ENCODE measurements at regions not wholly inside any gene's neighbourhood (a gene's known extent, or its start where the extent isn't known, plus 50 kb on each side); places are given as distances from the start of the nearest gene placed in this dataset.

- peak; percentile 3 for DNase-seq
Measured at GRCh38 chr4:57554556-57555092, 444.4 kb upstream of the IGFBP7 start.

GRCh38 chr4:57553728-57554127, 443.5 kb upstream of the IGFBP7 start:
- peak; percentile 9 for DNase-seq

GRCh38 chr4:57550198-57550597, 440.0 kb upstream of the IGFBP7 start:
- no peak for DNase-seq

GRCh38 chr4:57548856-57549255, 438.7 kb upstream of the IGFBP7 start:
- no peak for DNase-seq

GRCh38 chr4:57544811-57545654, 434.8 kb upstream of the IGFBP7 start:
- DNase-seq = no peak

DNA sequence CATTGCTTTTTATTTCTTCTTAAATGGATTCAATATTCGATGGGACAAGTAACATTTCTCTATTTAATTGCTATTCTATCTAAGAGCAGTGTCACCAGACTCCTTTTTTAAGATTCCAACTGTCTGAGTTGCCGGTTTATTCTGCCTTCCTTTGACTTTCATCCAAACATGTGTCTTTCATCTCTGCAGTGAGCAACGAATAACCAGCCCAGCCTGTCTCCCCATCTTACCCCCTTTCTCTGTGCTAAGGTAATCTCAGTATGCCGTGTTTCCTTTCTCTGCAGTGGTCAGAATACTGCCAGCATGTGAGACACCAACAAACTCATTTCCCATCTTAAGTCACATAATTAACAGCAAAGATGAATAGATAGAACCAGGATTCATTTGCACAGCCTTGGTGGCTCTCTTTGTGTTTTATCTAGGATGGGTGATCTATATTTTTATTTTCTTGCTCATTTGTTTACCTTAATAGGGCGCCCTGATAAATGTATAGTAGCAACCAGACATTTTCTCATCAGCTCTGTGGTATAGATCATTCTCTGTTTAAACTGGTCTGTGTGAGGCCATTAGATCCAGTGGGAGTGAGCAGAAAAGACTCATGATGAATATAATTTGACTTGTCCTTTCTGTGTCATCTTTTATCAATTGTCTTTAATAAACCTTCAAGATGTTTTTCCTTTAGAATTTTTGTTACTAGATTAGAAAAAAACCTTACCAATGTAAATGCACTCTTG, 394.8 kb upstream of the IGFBP7 start:
- DNase-seq = peak; percentile 35

- DNase-seq = no peak
Measured at GRCh38 chr4:57504139-57504538, 394.0 kb upstream of the IGFBP7 start.

DNA sequence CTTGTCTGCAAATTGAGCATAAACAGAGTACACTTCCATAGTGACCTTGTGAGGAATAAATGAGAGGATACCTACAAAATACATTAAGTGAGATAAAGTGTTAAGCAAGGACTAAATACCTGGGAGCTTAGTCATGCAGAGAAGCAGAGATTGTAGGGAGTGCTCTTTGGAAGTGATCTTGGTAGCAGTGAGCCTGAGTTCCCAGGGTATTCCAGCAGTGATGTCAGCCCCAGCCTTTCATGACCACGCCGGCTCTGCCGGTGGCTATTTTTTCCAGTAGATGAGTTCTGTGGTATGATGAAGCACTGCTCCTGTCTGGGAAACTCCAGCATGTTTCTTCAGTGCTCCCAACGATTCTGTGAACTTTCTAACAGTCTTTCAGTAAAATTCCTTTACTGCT, 391.5 kb upstream of the IGFBP7 start:
- peak; percentile 65 for DNase-seq

- no peak for DNase-seq
Measured at GRCh38 chr4:57499786-57500185, 389.6 kb upstream of the IGFBP7 start.

DNA sequence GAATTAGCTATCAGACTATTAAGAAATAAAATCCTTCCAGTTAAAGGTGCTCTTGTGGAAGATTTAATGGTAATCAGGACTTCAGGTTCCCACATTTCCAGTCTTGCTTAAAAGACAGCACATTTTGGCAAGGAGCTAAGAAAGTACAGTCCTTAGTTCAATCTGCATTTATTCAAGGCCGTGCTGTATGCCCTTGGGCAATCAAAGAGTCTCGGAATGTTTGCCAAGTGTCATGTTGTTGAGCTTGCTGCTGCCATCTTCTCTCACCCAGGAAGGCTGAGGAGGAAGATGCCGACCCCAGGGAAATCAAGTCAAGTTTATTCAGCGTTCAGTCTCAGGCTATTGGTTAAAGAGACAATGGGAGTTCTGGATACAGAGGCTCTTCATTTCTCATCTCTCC, 388.1 kb upstream of the IGFBP7 start:
- peak; percentile 52 for DNase-seq

DNA sequence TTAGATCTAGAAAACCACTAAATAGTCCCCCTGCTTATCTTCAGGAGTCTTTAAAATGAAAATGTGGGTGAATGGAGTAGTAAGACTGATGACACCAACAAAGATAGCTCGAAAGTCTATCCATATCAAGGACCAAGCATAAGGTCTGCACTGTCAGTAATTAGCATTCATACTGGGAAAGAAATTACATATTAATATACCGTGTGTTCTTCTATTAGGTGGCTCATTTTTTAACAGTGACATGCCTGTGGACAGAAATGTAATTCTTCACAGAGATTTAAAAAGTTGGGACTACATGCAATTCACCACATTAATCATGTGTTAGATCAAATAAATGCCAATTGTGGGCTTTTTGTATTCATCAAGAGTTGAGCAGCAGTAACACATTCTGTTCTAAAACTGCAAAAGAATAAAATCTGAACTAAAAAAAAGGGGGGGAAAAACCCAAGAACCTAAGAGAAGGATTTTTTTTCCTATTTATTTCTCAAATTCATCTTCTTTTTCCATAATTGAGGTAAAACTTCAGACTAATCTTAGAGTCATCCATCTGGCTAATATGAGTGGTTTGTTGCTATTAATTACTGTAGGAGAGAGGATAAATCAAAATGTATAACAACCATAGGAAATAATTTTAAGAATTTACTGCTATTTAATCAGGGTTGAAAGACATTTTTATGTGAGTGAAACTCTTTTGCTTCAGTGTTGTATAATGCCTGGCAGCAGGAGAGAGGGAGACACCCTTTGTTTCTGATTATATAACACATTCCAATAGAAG, 386.7 kb upstream of the IGFBP7 start:
- no peak for DNase-seq

DNA sequence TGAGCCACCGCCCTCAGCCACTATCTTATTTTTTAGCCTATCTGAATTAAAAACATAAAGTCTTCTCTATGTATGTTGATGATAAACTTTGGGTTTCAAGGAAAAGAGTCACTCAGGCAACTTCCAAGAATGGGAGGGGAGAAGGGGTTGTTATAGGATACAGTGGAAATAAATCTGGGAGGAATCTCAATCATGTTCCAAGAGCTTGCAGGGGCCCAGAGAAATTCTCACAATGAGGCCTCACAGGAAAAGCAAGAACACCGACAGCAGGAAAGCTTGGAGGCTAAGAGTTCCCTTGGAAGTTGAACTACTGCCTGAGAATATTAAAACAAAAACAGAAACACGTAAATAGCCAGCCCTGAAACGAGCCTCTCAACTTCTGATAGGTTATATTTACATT, 384.6 kb upstream of the IGFBP7 start:
- DNase-seq = no peak

DNA sequence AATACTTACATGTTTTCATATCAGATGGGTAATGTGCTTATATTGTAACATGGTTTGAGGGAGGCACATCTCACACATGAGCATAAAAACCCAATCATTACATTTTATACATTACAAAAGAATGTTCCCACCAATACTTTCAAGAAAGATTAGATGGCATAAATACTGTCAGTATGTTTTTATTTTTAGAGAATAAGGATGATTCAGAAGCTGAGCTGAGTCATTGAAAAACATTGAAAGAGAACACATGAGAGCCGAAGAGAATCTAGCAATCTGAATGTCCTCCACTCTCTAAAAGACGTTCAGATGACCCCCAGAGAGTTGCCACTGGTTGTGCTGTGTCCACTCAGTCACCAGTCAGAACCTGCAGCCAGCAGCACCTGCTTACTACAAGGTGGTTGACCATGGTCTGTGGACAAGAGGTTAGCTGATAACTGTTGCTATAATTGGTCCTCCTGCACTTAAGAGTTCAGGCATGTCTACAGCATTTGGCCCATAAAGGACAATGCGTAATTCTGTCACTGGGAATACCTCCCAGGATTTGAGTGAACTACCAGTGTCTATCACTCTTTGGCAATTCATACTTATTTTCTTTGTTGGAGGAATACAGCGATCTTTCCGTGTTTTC, 382.2 kb upstream of the IGFBP7 start:
- DNase-seq = no peak

DNA sequence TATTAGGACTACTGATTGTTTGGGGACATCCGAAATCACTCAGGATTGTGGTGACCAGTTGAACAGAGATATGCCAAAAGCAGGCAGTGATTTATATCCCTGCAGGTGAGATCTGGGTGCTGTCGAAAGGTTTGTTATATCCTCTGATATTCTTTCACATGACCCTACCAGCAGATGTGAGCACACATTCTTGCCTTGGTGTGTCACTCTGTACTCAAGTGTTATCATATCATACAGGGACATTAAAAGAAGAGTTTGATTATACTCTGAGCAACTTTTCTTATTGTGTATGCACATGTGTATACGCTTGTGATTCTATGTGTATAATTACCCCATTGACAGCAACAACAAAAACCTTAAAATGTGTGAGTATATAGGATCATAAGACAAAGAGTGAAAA, 381.2 kb upstream of the IGFBP7 start:
- no peak for DNase-seq

DNA sequence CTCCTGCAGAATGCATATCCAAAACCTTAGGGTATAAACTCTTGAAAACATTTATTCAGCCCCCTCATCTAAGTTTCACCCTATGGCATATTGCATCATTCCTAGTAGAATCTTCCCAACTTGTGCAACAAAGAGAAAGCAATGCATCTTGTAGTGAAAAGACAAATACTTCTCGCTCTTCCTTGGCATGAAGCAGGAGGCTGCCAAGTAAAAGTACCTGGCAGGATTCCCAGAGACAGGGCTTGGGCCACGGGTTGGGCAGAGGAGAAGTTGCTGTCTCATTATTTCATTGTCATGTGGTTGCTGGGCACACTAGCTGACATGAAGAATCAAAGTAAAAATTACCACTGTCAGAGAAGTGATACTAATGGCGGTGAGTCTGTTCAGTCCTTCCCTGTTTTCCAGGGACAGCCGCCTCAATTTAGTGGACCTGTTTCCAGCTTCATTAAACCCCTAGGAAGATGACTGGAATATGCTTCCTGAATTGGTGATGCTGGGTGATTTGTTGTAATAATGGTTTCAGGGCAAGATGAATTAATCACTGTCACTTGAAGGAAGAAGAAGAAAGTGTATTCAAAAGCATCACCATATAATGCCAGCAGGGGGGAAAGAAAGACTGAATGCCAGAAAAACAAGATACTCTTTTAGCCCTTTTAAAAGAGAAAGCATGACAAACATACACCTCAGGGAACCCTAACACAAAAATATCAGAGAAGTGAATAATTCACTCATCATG, 380.5 kb upstream of the IGFBP7 start:
- no peak for DNase-seq

- DNase-seq = no peak
Measured at GRCh38 chr4:57488366-57489162, 378.4 kb upstream of the IGFBP7 start.

DNA sequence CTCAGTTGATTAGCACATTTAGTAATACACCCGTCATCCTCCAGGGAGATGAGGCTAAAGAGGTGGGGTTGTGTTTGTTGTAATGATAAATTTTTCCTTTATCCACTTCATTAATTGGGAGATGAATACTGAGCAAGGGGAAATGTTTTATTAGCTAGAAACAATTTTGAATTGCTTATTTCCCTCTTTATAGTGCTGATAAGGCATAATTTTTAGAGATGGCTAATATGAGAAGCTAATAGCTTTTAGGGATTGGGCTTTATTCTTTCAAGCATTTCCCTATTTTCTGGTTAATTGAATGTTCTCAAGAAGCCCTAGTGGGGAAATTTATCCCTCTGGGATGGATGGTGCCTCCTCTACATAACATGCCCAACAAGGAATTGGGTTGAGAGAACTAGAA, 365.2 kb upstream of the IGFBP7 start:
- no peak for DNase-seq

DNA sequence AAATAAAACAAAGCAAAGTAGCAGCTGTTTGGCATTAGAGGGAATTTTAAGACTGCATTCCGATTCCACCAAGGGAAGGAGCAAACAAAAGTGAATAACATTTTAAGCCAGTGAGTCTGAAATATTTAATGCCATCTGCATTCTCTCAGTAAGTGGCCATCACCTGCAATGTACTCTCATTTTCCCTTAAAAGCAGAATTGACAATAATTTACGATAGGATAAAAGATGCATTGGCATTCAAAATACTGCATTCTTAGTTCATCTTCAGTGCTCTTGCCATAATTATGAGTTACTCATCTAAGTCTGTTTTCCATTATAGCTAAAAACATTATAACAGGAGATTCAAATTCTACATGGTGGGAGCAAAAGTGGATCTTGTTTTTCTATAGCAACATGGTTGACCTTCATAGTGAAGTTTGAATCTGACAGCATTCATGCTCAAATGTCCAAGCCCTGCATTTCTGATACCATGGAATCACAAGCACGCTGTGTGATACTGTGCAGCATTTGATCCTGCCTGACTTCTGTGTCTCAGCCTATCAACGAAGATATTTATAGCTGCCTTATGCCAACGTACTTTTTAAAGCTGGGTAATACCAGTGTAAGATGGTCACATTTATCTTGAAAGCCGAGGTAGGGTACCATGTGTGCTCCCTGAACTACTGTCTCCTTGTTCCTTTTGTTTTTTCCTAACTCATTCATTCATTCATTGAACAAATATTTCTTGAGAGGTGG, 355.3 kb upstream of the IGFBP7 start:
- no peak for DNase-seq

DNA sequence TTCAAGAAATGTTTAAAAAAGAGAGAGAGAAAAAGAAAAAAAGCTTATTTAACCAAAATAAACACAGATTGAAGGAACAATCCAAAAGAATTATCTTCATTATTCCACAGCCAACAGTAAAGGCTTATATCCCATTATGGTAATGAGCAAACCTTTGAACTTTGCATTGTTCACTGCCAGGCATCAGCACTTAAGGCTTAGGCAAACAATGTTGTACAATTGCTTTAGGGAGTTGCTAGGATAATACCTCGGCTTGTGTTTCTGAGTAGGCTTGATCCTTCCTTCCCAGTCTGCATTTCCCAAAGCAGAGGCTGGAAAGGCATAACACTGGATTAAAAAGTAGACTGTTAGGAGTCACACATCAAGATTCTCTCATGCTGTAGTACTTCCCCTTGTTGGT, 352.7 kb upstream of the IGFBP7 start:
- DNase-seq = no peak

DNA sequence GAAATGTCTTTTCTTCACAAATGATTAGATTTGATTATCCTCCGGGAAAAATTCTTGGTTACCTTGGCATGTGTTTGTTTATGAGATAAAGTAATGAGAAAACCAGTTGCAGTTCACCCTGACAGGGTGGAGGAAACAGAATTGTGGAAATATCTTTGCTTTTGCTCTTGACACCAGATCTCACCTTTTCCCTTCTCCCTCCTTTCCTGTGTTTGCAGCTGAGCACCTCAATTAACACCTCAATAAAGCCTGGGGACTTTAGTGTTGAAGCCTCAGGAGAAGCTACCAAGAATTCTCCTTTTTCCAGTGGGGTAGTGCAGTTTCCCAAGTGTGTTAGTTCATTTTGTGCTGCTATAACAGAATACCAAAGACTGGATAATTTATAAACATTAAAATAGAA, 350.8 kb upstream of the IGFBP7 start:
- no peak for DNase-seq

DNA sequence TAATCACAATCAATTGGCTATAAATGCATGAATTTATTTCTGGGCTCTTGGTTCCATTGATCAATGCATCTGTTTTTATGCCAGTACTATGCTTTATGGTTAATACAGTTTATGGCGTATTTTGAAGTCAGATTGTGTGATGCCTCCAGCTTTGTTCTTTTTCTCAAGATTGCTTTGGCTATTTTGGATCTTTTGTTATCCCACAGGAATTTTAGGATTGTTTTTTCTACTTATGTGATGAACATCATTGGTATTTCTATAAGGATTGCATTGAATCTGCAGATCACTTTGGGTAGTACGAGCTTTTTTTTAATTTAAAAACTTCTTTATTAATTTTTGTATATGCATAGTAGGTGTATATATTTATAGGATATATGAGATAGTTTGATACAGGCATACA, 338.7 kb upstream of the IGFBP7 start:
- no peak for DNase-seq

All from retina (tissue), 1 donor.